ENCODE measurements at regions not wholly inside any gene's neighbourhood (a gene's known extent, or its start where the extent isn't known, plus 50 kb on each side); places are given as distances from the start of the nearest gene placed in this dataset.

DNA sequence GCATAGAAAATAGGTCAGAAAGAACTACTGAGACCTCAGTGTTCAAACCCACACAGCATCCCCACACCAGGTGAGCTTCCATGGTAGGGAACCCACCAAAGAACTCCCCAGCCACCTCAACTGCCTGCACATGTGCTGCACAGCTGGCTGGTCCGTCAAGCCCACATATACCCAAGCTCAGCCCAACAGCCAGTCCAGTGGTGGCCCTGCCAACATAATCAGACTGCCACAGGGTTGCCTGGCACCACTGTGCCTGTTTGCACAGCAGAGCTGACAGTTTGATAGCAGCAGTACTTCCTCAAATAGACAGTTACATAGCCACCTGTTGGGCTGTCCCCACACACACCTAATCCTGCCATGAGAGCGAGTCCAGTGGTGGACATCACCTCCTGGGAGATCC lies 283.3 kb upstream of the PRMT6 start:
- Histone ChIP-seq H3K4me1 (replicated peaks; ENCODE audit: insufficient read depth) (0 out of 2 replicates have a peak, but pooled peaks cover 8% of the 10 kb centered on the region), H3K27ac (no peak overlapping the region), H4K20me1 (ENCODE audit: insufficient read depth) (no peaks in the 10 kb centered on the region), H3K4me3 (no peak overlapping the region), H3K27me3 (ENCODE audit: insufficient read depth, low read depth) (no peaks in the 10 kb centered on the region), H3K9me2 (ENCODE audit: insufficient read depth) (no peaks in the 10 kb centered on the region), H3K79me2 (ENCODE audit: low read depth) (no peaks in the 10 kb centered on the region), H2AFZ (no peak overlapping the region), H3K4me2 (no peak overlapping the region), H3F3A (ENCODE audit: insufficient read depth, low read depth) (no peaks in the 10 kb centered on the region; the same call in 1 of the 2 replicates), H3K9me3 (ENCODE audit: insufficient read depth, low read depth) (no peaks in the 10 kb centered on the region), H3K36me3 (ENCODE audit: low read depth) (no peaks in the 10 kb centered on the region)
- TF ChIP-seq EZH2 (IDR thresholded peaks at IDR 0.05; ENCODE audit: low read depth) = no peak
- TF ChIP-seq, protein P1, sequence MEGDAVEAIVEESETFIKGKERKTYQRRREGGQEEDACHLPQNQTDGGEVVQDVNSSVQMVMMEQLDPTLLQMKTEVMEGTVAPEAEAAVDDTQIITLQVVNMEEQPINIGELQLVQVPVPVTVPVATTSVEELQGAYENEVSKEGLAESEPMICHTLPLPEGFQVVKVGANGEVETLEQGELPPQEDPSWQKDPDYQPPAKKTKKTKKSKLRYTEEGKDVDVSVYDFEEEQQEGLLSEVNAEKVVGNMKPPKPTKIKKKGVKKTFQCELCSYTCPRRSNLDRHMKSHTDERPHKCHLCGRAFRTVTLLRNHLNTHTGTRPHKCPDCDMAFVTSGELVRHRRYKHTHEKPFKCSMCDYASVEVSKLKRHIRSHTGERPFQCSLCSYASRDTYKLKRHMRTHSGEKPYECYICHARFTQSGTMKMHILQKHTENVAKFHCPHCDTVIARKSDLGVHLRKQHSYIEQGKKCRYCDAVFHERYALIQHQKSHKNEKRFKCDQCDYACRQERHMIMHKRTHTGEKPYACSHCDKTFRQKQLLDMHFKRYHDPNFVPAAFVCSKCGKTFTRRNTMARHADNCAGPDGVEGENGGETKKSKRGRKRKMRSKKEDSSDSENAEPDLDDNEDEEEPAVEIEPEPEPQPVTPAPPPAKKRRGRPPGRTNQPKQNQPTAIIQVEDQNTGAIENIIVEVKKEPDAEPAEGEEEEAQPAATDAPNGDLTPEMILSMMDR (conservative IDR thresholded peaks at IDR 0.05) = no peak
- CTCF ChIA-PET = no interaction called here
- POLR2A ChIA-PET (ENCODE audit: unreplicated experiment) = no interaction called here
- no TSS peak for BruUV-seq (replicated peaks)
- intact Hi-C loops (cut with micrococcal nuclease; ENCODE audit: unreplicated experiment) = no loop called here
- no peak for DNase-seq

DNA sequence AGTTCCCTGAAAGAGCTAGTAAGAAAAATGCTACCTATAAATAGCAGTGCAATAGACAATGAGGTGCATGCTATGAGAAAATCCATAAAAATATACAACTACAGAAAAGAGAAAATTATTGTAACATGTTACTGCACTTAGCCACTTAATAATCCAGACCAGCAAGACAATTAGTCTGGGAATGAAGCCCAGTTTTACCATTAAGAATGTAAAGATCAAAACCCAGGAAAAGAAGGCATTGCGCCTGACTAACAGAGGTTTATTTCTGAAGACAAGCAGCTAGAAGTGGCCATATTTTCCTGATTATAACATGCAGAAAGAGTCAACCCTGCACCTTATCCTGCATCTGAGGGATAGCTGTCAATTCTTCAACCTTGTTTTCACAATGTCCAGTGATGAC lies 276.4 kb upstream of the PRMT6 start:
- no TSS peak for BruUV-seq (replicated peaks)

DNA sequence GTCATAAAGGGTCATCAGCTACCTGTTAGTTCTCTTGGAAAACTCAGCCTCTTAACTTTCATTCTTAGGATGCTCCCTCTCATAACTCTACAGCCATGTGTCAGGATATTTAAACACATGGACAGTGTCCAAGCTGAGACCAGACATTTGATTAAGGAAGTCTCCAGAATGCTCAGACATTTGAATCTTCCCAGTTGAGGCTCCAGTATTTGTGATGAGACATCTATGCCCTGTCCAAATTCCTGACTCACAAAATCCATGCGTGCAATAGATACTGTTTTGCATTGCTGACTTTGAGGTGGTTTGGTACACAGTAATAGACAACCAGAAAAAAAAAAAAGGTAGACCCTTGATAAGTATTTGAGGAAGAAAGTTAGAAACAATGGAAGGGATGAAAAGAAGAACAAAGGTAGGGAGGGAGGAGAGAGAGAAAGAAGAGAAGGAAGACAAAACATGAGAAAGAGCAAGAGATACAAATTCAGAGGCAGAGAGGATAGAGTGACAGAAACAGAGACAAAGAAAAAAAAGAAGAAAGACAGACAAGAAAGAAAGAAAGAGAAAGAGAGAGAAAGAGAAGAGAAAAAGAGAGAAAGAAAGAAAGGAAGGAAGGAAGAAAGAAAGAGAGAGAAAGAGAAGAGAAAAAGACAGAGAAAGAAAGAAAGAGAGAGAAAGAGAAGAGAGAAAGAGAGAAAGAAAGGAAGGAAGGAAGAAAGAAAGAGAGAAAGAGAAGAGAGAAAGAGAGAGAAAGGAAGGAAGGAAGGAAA lies 275.5 kb upstream of the PRMT6 start:
- Histone ChIP-seq H3K9me2 (ENCODE audit: insufficient read depth) (no peaks in the 10 kb centered on the region; the same call in 1 of the 2 replicates), H3K27ac (no peak overlapping the region), H3K4me3 (no peak overlapping the region), H3K4me2 (no peak overlapping the region), H3K36me3 (ENCODE audit: low read depth) (no peaks in the 10 kb centered on the region), H3F3A (ENCODE audit: insufficient read depth, low read depth) (no peaks in the 10 kb centered on the region), H2AFZ (no peak overlapping the region), H4K20me1 (ENCODE audit: insufficient read depth) (no peaks in the 10 kb centered on the region), H3K9me3 (ENCODE audit: insufficient read depth, low read depth) (no peaks in the 10 kb centered on the region), H3K79me2 (ENCODE audit: low read depth) (no peaks in the 10 kb centered on the region), H3K4me1 (replicated peaks; ENCODE audit: insufficient read depth) (no peaks in the 10 kb centered on the region), H3K27me3 (ENCODE audit: insufficient read depth, low read depth) (no peaks in the 10 kb centered on the region)
- no peak for DNase-seq
- POLR2A ChIA-PET (ENCODE audit: unreplicated experiment) = no interaction called here
- CTCF ChIA-PET = no interaction called here
- TF ChIP-seq, protein P1 (conservative IDR thresholded peaks at IDR 0.05) = no peak
- no peak for TF ChIP-seq EZH2 (IDR thresholded peaks at IDR 0.05; ENCODE audit: low read depth)
- no TSS peak for BruUV-seq (replicated peaks)
- intact Hi-C loops (cut with micrococcal nuclease; ENCODE audit: unreplicated experiment) = no loop called here

More for the DNA sequence above, 276.4 kb upstream of the PRMT6 start:
- DNase-seq = no peak
- no peaks in the 10 kb centered on the region for H3K36me3 ChIP-seq (ENCODE audit: low read depth)
- no peaks in the 10 kb centered on the region for H3F3A ChIP-seq (ENCODE audit: insufficient read depth, low read depth)
- H3K9me2 ChIP-seq (ENCODE audit: insufficient read depth) = no peaks in the 10 kb centered on the region; the same call in 1 of the 2 replicates
- H3K79me2 ChIP-seq (ENCODE audit: low read depth) = no peaks in the 10 kb centered on the region
- no peaks in the 10 kb centered on the region for H3K4me1 ChIP-seq (replicated peaks; ENCODE audit: insufficient read depth)
- H3K4me3 ChIP-seq = no peak overlapping the region
- H3K4me2 ChIP-seq = no peak overlapping the region
- H3K27ac ChIP-seq = no peak overlapping the region
- TF ChIP-seq EZH2 (IDR thresholded peaks at IDR 0.05; ENCODE audit: low read depth) = no peak
- TF ChIP-seq, protein P1 (conservative IDR thresholded peaks at IDR 0.05) = no peak
- H4K20me1 ChIP-seq (ENCODE audit: insufficient read depth) = no peaks in the 10 kb centered on the region
- no peaks in the 10 kb centered on the region for H3K9me3 ChIP-seq (ENCODE audit: insufficient read depth, low read depth)
- H3K27me3 ChIP-seq (ENCODE audit: insufficient read depth, low read depth) = no peaks in the 10 kb centered on the region
- ChIA-PET CTCF (no interaction called here), POLR2A (ENCODE audit: unreplicated experiment) (no interaction called here)
- intact Hi-C loops (cut with micrococcal nuclease; ENCODE audit: unreplicated experiment) = no loop called here
- H2AFZ ChIP-seq = no peak overlapping the region

All from PC-9 (cell line).